ENCODE measurements at regions not wholly inside any gene's neighbourhood (a gene's known extent, or its start where the extent isn't known, plus 50 kb on each side); places are given as distances from the start of the nearest gene placed in this dataset.

- H3K4me3 ChIP-seq (ENCODE audit: low read length) = no peak overlapping the region
- no peak for TF ChIP-seq CTCF (conservative IDR thresholded peaks at IDR 0.05; ENCODE audit: low read depth, low read length)
- no peak for DNase-seq (ENCODE audit: low read depth)
Observed at GRCh38 chr5:179437341-179438001, 92.2 kb upstream of the ADAMTS2 start.

DNA sequence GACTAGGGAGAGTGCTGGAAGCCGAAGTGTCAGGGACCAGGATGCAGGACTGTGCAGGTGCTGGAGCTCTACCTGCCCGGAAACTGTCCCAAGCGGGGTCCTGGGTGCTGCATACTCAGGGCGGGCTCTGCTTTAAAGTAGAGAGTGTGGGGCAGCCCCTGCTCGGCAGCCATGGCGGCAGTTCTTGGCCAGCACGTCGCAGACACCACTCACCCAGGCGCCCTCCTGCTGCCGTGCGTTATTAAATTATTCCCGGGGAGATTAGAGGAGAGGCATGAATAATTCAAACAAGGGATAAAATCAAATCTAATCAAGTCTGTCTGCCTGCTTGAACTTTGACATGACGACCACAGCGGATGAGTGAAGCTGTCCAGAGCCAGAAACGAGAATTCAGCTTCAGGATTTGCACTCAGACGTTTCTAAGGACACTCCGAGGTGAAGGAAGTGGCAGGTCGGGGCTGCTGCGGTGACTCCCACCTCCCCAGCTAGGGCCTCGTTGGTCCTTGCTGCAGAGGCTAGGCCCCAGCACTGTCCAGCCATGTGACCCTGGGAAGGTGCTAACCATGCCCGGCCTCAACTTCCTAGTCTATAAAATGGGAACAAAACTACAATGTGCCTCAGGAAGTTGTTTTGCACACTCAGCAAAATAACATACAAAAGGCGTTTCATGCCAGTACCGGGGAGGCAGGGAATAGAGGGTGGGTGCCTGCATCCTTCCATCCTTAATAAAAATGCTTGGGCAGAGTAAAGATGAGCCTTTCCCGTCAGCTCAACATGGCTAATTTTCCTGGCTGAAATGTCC is 91.3 kb upstream of the ADAMTS2 start:
- DNase-seq (ENCODE audit: low read depth) = no peak
- H3K4me3 ChIP-seq (ENCODE audit: low read length) = no peak overlapping the region
- TF ChIP-seq CTCF (conservative IDR thresholded peaks at IDR 0.05; ENCODE audit: low read depth, low read length) = no peak

GRCh38 chr5:179435731-179436315 is 90.6 kb upstream of the ADAMTS2 start:
- no peak for TF ChIP-seq CTCF (conservative IDR thresholded peaks at IDR 0.05; ENCODE audit: low read depth, low read length)
- H3K4me3 ChIP-seq (ENCODE audit: low read length) = no peak overlapping the region
- DNase-seq (ENCODE audit: low read depth) = no peak

DNA sequence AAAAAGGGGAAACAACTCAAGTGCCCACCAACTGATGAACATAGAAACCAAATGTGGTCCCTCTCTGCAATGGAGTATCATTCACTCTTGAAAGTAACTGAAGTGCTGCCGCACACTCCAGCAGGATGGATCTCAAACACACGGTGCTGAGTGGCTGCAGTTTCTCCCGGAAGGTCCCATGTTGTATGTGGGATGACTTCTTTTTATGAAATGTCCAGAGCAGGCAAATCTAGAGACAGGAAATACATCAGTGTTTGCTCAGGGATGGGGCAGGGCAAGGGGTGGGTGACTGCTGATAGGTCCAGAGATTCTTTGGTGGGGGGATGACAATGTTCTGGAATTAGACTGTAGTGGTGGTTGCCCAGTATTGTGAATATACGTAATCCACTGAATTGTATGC is 89.9 kb upstream of the ADAMTS2 start:
- TF ChIP-seq CTCF (conservative IDR thresholded peaks at IDR 0.05; ENCODE audit: low read depth, low read length) = no peak
- no peak overlapping the region for H3K4me3 ChIP-seq (ENCODE audit: low read length)
- no peak for DNase-seq (ENCODE audit: low read depth)

GRCh38 chr5:179432547-179432946 is 87.3 kb upstream of the ADAMTS2 start:
- no peak for TF ChIP-seq CTCF (conservative IDR thresholded peaks at IDR 0.05; ENCODE audit: low read depth, low read length)
- DNase-seq (ENCODE audit: low read depth) = no peak
- no peak overlapping the region for H3K4me3 ChIP-seq (ENCODE audit: low read length)

DNA sequence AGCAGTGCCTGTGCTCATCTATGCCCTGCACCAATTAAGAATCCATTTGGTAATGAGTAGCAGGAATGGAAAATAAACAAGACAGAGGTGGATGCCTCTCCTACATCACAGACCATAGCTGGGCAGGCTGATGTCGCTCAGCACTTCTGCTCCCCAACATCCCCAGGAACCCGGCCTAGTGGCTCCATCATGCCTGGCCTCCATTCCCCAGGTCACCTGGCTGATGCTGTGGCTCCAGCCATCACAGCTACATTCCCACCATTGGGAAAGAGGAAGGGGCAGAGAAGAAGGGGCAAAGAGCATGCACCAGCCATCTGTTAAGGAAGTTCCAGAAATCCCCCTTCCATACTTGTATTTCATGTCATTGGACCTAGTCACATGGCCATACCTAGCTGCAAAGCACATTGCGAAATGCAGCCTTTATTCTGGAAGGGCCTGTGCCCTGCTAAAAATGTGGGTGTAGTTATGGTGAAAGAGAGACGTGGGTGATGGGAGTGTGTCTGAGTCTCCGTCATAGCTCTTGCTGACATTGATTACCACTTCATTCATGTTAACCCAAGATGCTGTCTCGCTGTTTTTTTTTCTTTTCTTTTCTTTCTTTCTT is 86.1 kb upstream of the ADAMTS2 start:
- no peak for DNase-seq (ENCODE audit: low read depth)
- no peak for TF ChIP-seq CTCF (conservative IDR thresholded peaks at IDR 0.05; ENCODE audit: low read depth, low read length)
- H3K4me3 ChIP-seq (ENCODE audit: low read length) = no peak overlapping the region

All from retinal pigment epithelial cell (primary cell).